HepG2 (cell line): ENCODE measurements at regions not wholly inside any gene's neighbourhood (a gene's known extent, or its start where the extent isn't known, plus 50 kb on each side); places are given as distances from the start of the nearest gene placed in this dataset.
A peak's percentile ranks its signal among the peaks of the same experiment; 100 is the strongest.

Source experiments
- ATAC-seq: fragments of 200-7000 bp; cut with Tn5 transposase; 3 replicates; pipeline ENCODE4 v1.9.1; 2020; ENCODE audit warnings: mild to moderate bottlenecking, moderate library complexity
- BruUV-seq: library from RNA; stranded (reverse); fragments of 400-500 nt; replicated peaks from 2 replicates; lab custom pipeline; 2021; lab: Mats Ljungman, UMichigan
- CTCF ChIA-PET: fragments of 300-600 bp; formaldehyde crosslinking; extraction: SDS; loops from one replicate; lab custom pipeline; 2021; ENCODE audit warnings: low total read pairs, inconsistent platforms, low intra/inter-chr PET ratio; lab: Yijun Ruan, JAX
- POLR2A ChIA-PET: fragments of 350-600 bp; sonication (Branson Sonifier 250); formaldehyde crosslinking; loops from one replicate; lab custom pipeline; 2020; ENCODE audit warnings: antibody characterized with exemption, inconsistent platforms; lab: Yijun Ruan, JAX
- DNase-seq: peaks from one replicate; pipeline ENCODE4 v3.0.0-alpha.2; 2015; ENCODE audit warnings: low spot score
- FAIRE-seq: peaks from 3 replicates; lab custom pipeline; 2011; peaks lifted over from hg19 to GRCh38; lab: Jason Lieb, UNC
- H2AFZ ChIP-seq: one replicate; pipeline ENCODE4 v1.6.1; 2011; ENCODE audit warnings: low read length, inconsistent platforms
- H3K27ac ChIP-seq: fragments of 300-600 bp; 3 replicates; pipeline ENCODE4 v1.8.0; 2011; ENCODE audit warnings: mixed run types, mild to moderate bottlenecking, mixed read lengths, low read length, inconsistent platforms; ENCODE audit not compliant: insufficient read depth; ENCODE audit errors: extremely low read length
- H3K27me3 ChIP-seq, 2 experiments: fragments of 200-600 bp in 1 of 2; 2 replicates in 1 of 2; 3 replicates in 1 of 2; pipeline versions ENCODE4 v1.6.0 to v1.8.0; 2011; ENCODE audit warnings: low read length in 2 of 2, mild to moderate bottlenecking in 2 of 2, moderate library complexity in 2 of 2, inconsistent platforms in 1 of 2; ENCODE audit not compliant: insufficient read depth in 2 of 2, control insufficient read depth in 1 of 2
- H3K36me3 ChIP-seq, 2 experiments: fragments of 200-600 bp in 1 of 2; replicated peaks in 1 of 2; 2 replicates in 1 of 2; 3 replicates in 1 of 2; pipeline versions ENCODE4 v1.5.1 to v1.8.0; 2011; ENCODE audit warnings: low read length in 2 of 2, inconsistent platforms in 1 of 2; ENCODE audit not compliant: insufficient read depth in 2 of 2, control insufficient read depth in 1 of 2
- H3K4me1 ChIP-seq: 2 replicates; pipeline ENCODE4 v1.5.1; 2012; ENCODE audit warnings: low read length, inconsistent platforms; ENCODE audit not compliant: insufficient read depth
- H3K4me2 ChIP-seq: 2 replicates; pipeline ENCODE4 v1.6.0; 2011; ENCODE audit warnings: low read depth, low read length, inconsistent platforms
- H3K4me3 ChIP-seq, 3 experiments: fragments of 200-600 bp in 1 of 3; sonication (generic), shearing (Covaris generic) in 1 of 3; replicated peaks in 1 of 3; 2 replicates each; pipeline ENCODE4 v1.5.1; 2011 to 2016; ENCODE audit warnings: low read length in 3 of 3, inconsistent platforms in 2 of 3, low read depth in 2 of 3, mild to moderate bottlenecking in 2 of 3, control low read depth in 1 of 3, mixed read lengths in 1 of 3; ENCODE audit not compliant: insufficient read depth in 1 of 3
- H3K79me2 ChIP-seq: one replicate; pipeline ENCODE4 v1.6.1; 2011; ENCODE audit warnings: low read length, inconsistent platforms; ENCODE audit not compliant: insufficient read depth
- H3K9ac ChIP-seq: 2 replicates; pipeline ENCODE4 v1.6.0; 2011; ENCODE audit warnings: mild to moderate bottlenecking, low read depth, low read length, inconsistent platforms; ENCODE audit not compliant: insufficient read depth
- H3K9me3 ChIP-seq: 2 replicates; pipeline ENCODE4 v1.5.1; 2012; ENCODE audit warnings: mild to moderate bottlenecking, low read length
- H4K20me1 ChIP-seq: 2 replicates; pipeline ENCODE4 v1.6.0; 2011; ENCODE audit warnings: inconsistent platforms, mild to moderate bottlenecking, low read length, moderate library complexity; ENCODE audit not compliant: insufficient read depth
- ADNP ChIP-seq: sonication (generic); formaldehyde crosslinking; IDR thresholded peaks from 2 replicates; pipeline ENCODE4 v1.4.0; 2020; ENCODE audit warnings: missing genetic modification reagents
- FOXA3 ChIP-seq: IDR thresholded peaks from 2 replicates; pipeline ENCODE4 v1.6.1; 2016; ENCODE audit warnings: missing genetic modification reagents, missing compliant biosample characterization
- GABPA ChIP-seq, 2 experiments: IDR thresholded peaks; 2 replicates each; pipeline ENCODE4 v1.6.1; 2011 to 2016; ENCODE audit warnings: low read depth in 2 of 2, low read length in 1 of 2, missing biosample characterization in 1 of 2, missing genetic modification characterization in 1 of 2
- MEF2D ChIP-seq: sonication (generic); formaldehyde crosslinking; IDR thresholded peaks from 2 replicates; pipeline ENCODE4 v1.5.1; 2020; ENCODE audit warnings: mild to moderate bottlenecking, missing genetic modification reagents
- MIER3 ChIP-seq: IDR thresholded peaks from 2 replicates; pipeline ENCODE4 v1.6.1; 2016; ENCODE audit warnings: missing compliant biosample characterization, borderline replicate concordance
- RBM22 ChIP-seq: fragments of 200-400 bp; formaldehyde crosslinking; optimal IDR thresholded peaks from 2 replicates; pipeline ENCODE3; 2017; ENCODE audit warnings: mild to moderate bottlenecking, low read length, moderate library complexity
- SP5 ChIP-seq: IDR thresholded peaks from 2 replicates; pipeline ENCODE4 v1.6.1; 2016; ENCODE audit warnings: low read depth, borderline replicate concordance
- ZMYM4 ChIP-seq: sonication (generic); formaldehyde crosslinking; IDR thresholded peaks from 2 replicates; pipeline ENCODE4 v1.8.1; 2023; ENCODE audit warnings: mild to moderate bottlenecking, missing genetic modification reagents
- ZNF260 ChIP-seq: sonication (generic); formaldehyde crosslinking; IDR thresholded peaks from 2 replicates; pipeline ENCODE4 v1.4.0; 2020; ENCODE audit warnings: missing genetic modification reagents, low read depth, mild to moderate bottlenecking, borderline replicate concordance
- ZNF549 ChIP-seq: sonication (generic); formaldehyde crosslinking; IDR thresholded peaks from 2 replicates; pipeline ENCODE4 v1.5.0; 2020; ENCODE audit warnings: missing genetic modification reagents
- ZNF644 ChIP-seq: IDR thresholded peaks from 2 replicates; pipeline ENCODE4 v1.6.1; 2016; ENCODE audit warnings: low read depth
- ZNF891 ChIP-seq: sonication (generic); formaldehyde crosslinking; IDR thresholded peaks from 2 replicates; pipeline ENCODE4 v1.5.0; 2020; ENCODE audit warnings: mild to moderate bottlenecking, missing genetic modification reagents
- WGBS: methylation state at CpG from one replicate; pipeline ENCODE4 v1.1.6; 2017; ENCODE audit warnings: low lambda C conversion rate; 5-methylcytosine and 5-hydroxymethylcytosine counted together
- in situ Hi-C: cut with HindIII; loops from 2 replicates; pipeline ENCODE4 v1.10.0; 2017; ENCODE audit warnings: low pct_unique_long_range_greater_than_20kb; ENCODE audit not compliant: extremely low pct_ligation_motif_present
- intact Hi-C: fragments of 100-400 bp; cut with micrococcal nuclease; formaldehyde crosslinking; loops from one replicate; pipeline ENCODE4 v1.10.0; 2022; ENCODE audit not compliant: unreplicated experiment
- TF ChIP-seq, protein P1 (sequence below): sonication (generic); formaldehyde crosslinking; IDR thresholded peaks from 2 replicates; pipeline ENCODE4 v1.5.0; 2020; ENCODE audit warnings: missing genetic modification reagents
- TF ChIP-seq, protein P2 (sequence below): sonication (generic); formaldehyde crosslinking; IDR thresholded peaks from 2 replicates; pipeline ENCODE4 v1.5.0; 2020; ENCODE audit warnings: mild to moderate bottlenecking, missing genetic modification reagents
- TF ChIP-seq, protein P3 (sequence below): sonication (generic); formaldehyde crosslinking; IDR thresholded peaks from 2 replicates; pipeline ENCODE4 v1.4.0; 2020; ENCODE audit warnings: mild to moderate bottlenecking, missing genetic modification reagents

DNA sequence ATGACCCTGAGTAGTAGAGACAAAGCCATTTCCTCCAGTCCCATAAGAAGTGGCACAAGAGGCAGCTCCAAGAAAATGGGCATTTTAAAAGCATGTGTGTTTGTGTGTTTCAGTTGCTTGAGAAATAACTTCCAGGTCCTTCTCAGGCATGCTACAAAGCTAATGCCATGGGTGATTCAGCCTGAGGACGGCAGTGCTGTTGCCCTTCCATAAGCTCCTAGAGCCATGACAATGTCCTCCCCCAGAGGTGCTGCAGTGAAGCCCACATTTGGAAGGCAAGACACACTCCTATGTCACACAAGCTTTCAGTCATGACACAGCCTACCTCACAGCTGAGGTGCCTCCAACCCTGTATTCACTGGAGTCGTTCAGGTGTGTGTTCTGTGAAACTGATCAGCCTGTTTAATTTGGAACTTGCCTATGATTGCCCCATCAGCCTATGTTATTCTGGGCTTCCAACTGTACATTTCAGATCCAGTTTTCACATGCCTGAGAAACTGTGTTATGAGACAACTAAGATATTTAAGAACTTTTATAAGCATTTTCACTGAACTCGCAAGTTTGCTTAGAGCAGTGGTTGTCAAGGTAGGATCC lies 213.6 kb downstream of the FOXO1 start:
- BruUV-seq, result no TSS peak
- H2AFZ ChIP-seq, result no peak overlapping the region
- H3K9me3 ChIP-seq, result peaks cover 7% of the 10 kb centered on the region; the same call in 1 of the 2 replicates
- H3K27me3 ChIP-seq, result no peaks in the 10 kb centered on the region
- no peak overlapping the region for H3K4me3 ChIP-seq
- DNase-seq (no peak), FAIRE-seq (no peak), ATAC-seq (no peak)
- no peaks in the 10 kb centered on the region for H3K79me2 ChIP-seq
- H3K36me3 ChIP-seq, result no peaks in the 10 kb centered on the region
- intact Hi-C loops (no loop called here), in situ Hi-C loops (no loop called here)
- H4K20me1 ChIP-seq, result no peaks in the 10 kb centered on the region
- ChIA-PET CTCF (no interaction called here), POLR2A (no interaction called here)
- H3K4me1 ChIP-seq, result peaks cover 20% of the 10 kb centered on the region
- no peak overlapping the region for H3K27ac ChIP-seq
- no peak overlapping the region for H3K9ac ChIP-seq
- 83% methylated on average over 3 of the region's 3 CpGs for WGBS
- no peak for TF ChIP-seq SP5 (CRISPR knock-in tag)
- no peak for TF ChIP-seq ZNF891 (CRISPR knock-in tag)
- TF ChIP-seq GABPA (IDR thresholded peaks at IDR 0.05; ENCODE audit: low read depth, low read length), result no peak
- no peak for TF ChIP-seq GABPA (CRISPR knock-in tag; IDR thresholded peaks at IDR 0.05; ENCODE audit: low read depth)
- no peak for TF ChIP-seq ADNP
- TF ChIP-seq, protein P1, sequence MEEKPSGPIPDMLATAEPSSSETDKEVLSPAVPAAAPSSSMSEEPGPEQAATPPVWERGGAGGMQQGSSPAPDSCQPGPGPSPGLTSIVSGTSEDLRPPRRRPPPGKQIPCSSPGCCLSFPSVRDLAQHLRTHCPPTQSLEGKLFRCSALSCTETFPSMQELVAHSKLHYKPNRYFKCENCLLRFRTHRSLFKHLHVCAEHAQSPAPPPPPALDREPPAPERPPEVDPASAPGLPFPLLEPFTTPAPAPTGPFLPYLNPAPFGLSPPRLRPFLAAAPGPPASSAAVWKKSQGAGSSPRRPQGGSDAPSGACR, result no peak
- no peak for TF ChIP-seq ZNF549
- no peak for TF ChIP-seq RBM22
- no peak overlapping the region for H3K4me2 ChIP-seq

DNA sequence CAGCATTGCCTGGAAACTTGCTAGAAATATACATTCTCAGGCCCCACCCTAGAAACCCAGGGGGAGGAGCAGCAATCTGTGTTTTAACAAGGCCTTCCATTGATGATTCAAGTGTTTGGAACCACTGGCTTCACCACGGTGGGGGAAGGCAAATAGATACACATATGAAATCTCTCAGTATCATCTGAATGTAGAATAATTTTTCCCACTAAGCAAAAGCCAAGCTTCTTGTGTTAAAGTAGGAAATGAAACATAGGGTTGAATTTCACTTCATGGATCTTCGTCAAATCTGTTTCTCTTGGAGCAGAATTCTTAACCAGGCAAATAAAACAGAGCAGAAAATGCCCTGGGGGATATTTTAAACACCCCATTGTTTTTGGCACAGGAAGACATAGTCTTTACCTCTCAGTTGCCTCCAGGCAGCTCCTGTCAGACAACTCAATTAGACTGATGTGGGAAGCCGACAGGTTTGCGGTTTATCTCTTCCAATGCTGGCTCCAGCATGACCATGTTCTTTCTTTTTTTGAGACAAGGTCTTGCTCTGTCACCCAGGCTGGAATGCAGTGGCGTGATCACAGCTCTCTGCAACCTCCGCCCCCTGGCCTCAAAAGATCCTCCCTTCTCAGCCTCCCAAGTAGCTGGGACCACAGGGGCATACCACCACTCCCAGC lies 213.0 kb downstream of the FOXO1 start:
- Histone ChIP-seq H3K4me3 (no peak overlapping the region), H2AFZ (no peak overlapping the region)
- BruUV-seq, result no TSS peak

More for the DNA sequence above, 213.0 kb downstream of the FOXO1 start:
- H3K27ac ChIP-seq, result no peak overlapping the region
- no peaks in the 10 kb centered on the region for H3K27me3 ChIP-seq
- H3K4me2 ChIP-seq, result no peak overlapping the region
- 79% methylated on average over 6 of the region's 6 CpGs for WGBS
- TF ChIP-seq ZNF260 (CRISPR knock-in tag) (no peak), MIER3 (CRISPR knock-in tag) (no peak), SP5 (CRISPR knock-in tag) (peak; percentile 38; the same call in 1 of the 2 replicates), FOXA3 (CRISPR knock-in tag) (no peak), MEF2D (no peak), ZMYM4 (CRISPR knock-in tag) (no peak), RBM22 (no peak), ZNF644 (CRISPR knock-in tag) (peak; percentile 60; the same call in 1 of the 2 replicates)
- TF ChIP-seq, protein P2, sequence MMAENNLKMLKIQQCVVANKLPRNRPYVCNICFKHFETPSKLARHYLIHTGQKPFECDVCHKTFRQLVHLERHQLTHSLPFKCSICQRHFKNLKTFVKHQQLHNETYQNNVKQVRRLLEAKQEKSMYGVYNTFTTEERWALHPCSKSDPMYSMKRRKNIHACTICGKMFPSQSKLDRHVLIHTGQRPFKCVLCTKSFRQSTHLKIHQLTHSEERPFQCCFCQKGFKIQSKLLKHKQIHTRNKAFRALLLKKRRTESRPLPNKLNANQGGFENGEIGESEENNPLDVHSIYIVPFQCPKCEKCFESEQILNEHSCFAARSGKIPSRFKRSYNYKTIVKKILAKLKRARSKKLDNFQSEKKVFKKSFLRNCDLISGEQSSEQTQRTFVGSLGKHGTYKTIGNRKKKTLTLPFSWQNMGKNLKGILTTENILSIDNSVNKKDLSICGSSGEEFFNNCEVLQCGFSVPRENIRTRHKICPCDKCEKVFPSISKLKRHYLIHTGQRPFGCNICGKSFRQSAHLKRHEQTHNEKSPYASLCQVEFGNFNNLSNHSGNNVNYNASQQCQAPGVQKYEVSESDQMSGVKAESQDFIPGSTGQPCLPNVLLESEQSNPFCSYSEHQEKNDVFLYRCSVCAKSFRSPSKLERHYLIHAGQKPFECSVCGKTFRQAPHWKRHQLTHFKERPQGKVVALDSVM, result peak; percentile 73
- TF ChIP-seq, protein P3, sequence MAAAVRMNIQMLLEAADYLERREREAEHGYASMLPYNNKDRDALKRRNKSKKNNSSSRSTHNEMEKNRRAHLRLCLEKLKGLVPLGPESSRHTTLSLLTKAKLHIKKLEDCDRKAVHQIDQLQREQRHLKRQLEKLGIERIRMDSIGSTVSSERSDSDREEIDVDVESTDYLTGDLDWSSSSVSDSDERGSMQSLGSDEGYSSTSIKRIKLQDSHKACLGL (CRISPR knock-in tag), result no peak
- CTCF ChIA-PET, result no interaction called here
- H3K79me2 ChIP-seq, result no peaks in the 10 kb centered on the region
- no peak; the same call in 2 of the 3 replicates for ATAC-seq
- FAIRE-seq, result no peak
- H3K9me3 ChIP-seq, result peaks cover 7% of the 10 kb centered on the region; the same call in 1 of the 2 replicates
- no peaks in the 10 kb centered on the region for H4K20me1 ChIP-seq
- in situ Hi-C loops, result no loop called here
- no peak overlapping the region for H3K9ac ChIP-seq
- H3K4me1 ChIP-seq, result peaks cover 13% of the 10 kb centered on the region
- no peaks in the 10 kb centered on the region for H3K36me3 ChIP-seq
- POLR2A ChIA-PET, result no interaction called here
- intact Hi-C loops, result no loop called here
- DNase-seq, result peak; percentile 63
